ENCODE measurements at regions not wholly inside any gene's neighbourhood (a gene's known extent, or its start where the extent isn't known, plus 50 kb on each side); places are given as distances from the start of the nearest gene placed in this dataset.

DNA sequence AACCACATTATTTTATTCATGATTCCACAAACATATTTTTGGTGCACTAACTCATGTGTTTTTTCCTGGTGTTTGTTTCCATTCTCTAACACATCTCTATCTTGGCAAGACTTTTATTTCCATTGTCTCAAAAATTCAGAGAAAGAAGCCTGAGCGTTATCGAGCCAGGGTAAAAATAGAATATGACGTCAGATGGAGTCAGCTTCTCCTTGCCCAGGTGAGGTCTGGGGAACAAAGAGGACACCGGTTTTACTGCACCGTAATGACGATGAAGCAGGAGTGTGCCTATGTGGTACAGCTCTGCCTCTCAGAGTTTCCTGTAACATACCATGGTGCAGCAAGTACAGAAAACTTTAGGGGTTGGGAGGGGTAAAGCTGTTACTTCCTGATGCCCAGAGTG is 661.6 kb downstream of the PLCL1 start:
- Mint-ChIP-seq H3K27ac (ENCODE audit: unreplicated experiment) (no peak overlapping the region), H3K4me3 (ENCODE audit: unreplicated experiment) (no peak overlapping the region), H3K36me3 (ENCODE audit: unreplicated experiment) (no peaks in the 10 kb centered on the region), H3K4me1 (ENCODE audit: unreplicated experiment) (no peaks in the 10 kb centered on the region), H3K27me3 (ENCODE audit: unreplicated experiment) (no peaks in the 10 kb centered on the region), H3K9me3 (ENCODE audit: unreplicated experiment) (peaks cover 14% of the 10 kb centered on the region)
- DNase-seq (ENCODE audit: extremely low spot score, unreplicated experiment), result no peak
- TF ChIP-seq, protein P1, sequence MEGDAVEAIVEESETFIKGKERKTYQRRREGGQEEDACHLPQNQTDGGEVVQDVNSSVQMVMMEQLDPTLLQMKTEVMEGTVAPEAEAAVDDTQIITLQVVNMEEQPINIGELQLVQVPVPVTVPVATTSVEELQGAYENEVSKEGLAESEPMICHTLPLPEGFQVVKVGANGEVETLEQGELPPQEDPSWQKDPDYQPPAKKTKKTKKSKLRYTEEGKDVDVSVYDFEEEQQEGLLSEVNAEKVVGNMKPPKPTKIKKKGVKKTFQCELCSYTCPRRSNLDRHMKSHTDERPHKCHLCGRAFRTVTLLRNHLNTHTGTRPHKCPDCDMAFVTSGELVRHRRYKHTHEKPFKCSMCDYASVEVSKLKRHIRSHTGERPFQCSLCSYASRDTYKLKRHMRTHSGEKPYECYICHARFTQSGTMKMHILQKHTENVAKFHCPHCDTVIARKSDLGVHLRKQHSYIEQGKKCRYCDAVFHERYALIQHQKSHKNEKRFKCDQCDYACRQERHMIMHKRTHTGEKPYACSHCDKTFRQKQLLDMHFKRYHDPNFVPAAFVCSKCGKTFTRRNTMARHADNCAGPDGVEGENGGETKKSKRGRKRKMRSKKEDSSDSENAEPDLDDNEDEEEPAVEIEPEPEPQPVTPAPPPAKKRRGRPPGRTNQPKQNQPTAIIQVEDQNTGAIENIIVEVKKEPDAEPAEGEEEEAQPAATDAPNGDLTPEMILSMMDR (IDR thresholded peaks at IDR 0.05), result no peak

DNA sequence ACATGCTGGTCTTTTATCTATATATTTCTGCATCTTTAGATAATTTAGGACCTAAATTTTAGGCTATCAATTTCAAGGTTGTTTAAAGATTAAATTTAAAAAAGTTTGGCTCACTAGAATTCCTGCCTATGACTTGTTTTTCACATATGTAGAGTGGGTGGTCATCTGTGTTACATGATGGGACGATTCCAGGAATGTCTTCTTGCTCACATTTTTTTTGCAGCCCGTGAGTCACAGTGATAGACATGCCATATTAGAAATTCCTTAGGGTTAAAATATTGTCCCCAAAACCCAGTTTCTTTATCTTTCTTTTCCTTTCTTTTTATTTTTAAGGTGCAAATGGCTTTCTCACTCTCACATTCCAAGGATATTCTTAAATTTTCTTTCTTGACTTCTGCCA is 652.0 kb downstream of the PLCL1 start:
- TF ChIP-seq, protein P1 (IDR thresholded peaks at IDR 0.05), result no peak
- Mint-ChIP-seq H3K4me1 (ENCODE audit: unreplicated experiment) (no peaks in the 10 kb centered on the region), H3K4me3 (ENCODE audit: unreplicated experiment) (no peak overlapping the region), H3K27ac (ENCODE audit: unreplicated experiment) (no peak overlapping the region), H3K9me3 (ENCODE audit: unreplicated experiment) (peaks cover under 1% of the 10 kb centered on the region), H3K36me3 (ENCODE audit: unreplicated experiment) (no peaks in the 10 kb centered on the region), H3K27me3 (ENCODE audit: unreplicated experiment) (peaks cover 3% of the 10 kb centered on the region)
- DNase-seq (ENCODE audit: extremely low spot score, unreplicated experiment), result no peak

DNA sequence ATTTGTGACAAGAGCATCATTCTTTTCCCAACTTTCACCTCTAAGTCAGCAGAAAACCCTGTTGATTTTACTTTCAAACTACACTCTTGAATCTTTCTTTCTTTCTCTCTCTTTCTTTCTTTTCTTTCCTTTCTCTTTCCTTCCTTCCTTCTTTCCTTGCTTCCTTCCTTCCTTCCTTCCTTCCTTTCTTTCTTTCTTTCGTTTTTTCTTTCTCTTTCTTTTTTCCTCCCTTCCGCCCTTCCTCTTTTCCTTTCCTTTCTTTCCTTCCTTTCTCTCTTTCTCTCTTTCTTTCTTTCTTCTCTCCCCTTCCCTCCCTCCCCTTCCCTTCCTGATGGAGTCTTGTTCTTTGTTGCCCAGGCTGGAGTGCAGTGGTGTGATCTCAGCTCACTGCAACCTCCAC is 649.5 kb downstream of the PLCL1 start:
- no peaks in the 10 kb centered on the region for H3K9me3 Mint-ChIP-seq (ENCODE audit: unreplicated experiment)
- no peak overlapping the region for H3K4me3 Mint-ChIP-seq (ENCODE audit: unreplicated experiment)
- H3K27me3 Mint-ChIP-seq (ENCODE audit: unreplicated experiment), result no peaks in the 10 kb centered on the region
- H3K4me1 Mint-ChIP-seq (ENCODE audit: unreplicated experiment), result no peaks in the 10 kb centered on the region
- H3K36me3 Mint-ChIP-seq (ENCODE audit: unreplicated experiment), result no peaks in the 10 kb centered on the region
- no peak overlapping the region for H3K27ac Mint-ChIP-seq (ENCODE audit: unreplicated experiment)
- DNase-seq (ENCODE audit: extremely low spot score, unreplicated experiment), result no peak
- TF ChIP-seq, protein P1 (IDR thresholded peaks at IDR 0.05), result no peak

DNA sequence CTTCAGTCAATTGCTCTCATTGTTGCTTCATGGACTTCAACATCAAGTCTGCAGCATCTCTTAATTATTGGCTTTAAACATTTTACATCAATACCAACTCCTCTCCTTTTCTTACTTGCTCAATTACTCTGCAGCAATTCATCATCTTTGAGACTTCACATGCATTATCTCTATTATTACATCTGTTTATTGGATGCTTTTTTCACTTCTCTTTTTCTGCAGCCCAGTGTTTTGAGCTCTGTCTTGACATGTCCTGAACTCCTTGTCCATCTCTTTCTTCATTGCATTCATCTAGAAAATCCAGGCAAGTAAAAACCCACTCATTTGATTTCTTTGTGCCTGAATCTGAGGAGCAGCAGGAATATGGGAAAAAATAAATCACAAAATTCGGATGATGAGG is 647.9 kb downstream of the PLCL1 start:
- H3K4me1 Mint-ChIP-seq (ENCODE audit: unreplicated experiment), result no peaks in the 10 kb centered on the region
- no peaks in the 10 kb centered on the region for H3K9me3 Mint-ChIP-seq (ENCODE audit: unreplicated experiment)
- TF ChIP-seq, protein P1 (IDR thresholded peaks at IDR 0.05), result no peak
- H3K27ac Mint-ChIP-seq (ENCODE audit: unreplicated experiment), result no peak overlapping the region
- no peaks in the 10 kb centered on the region for H3K27me3 Mint-ChIP-seq (ENCODE audit: unreplicated experiment)
- no peaks in the 10 kb centered on the region for H3K36me3 Mint-ChIP-seq (ENCODE audit: unreplicated experiment)
- no peak for DNase-seq (ENCODE audit: extremely low spot score, unreplicated experiment)
- H3K4me3 Mint-ChIP-seq (ENCODE audit: unreplicated experiment), result no peak overlapping the region

DNA sequence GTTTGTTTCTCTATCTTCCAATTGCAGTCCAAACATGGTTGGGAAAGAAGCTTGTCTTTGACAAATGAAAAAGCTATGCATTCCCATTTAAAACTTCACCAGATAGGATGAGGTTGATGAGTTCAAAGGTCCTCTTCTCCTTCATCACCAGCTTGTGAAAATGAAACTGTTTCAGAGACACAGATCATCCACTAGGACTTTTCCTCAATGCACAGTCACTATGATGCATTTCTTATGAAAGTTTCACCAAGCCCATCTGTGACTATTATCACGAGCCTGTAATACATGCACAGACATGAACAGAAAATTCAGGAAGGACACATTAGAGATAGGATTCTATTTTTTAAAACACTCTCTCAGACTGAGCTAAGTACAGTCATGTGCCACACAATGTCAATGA is 644.4 kb downstream of the PLCL1 start:
- TF ChIP-seq, protein P1 (IDR thresholded peaks at IDR 0.05), result no peak
- H3K27ac Mint-ChIP-seq (ENCODE audit: unreplicated experiment), result no peak overlapping the region
- DNase-seq (ENCODE audit: extremely low spot score, unreplicated experiment), result no peak
- H3K4me1 Mint-ChIP-seq (ENCODE audit: unreplicated experiment), result no peaks in the 10 kb centered on the region
- H3K36me3 Mint-ChIP-seq (ENCODE audit: unreplicated experiment), result no peaks in the 10 kb centered on the region
- no peaks in the 10 kb centered on the region for H3K9me3 Mint-ChIP-seq (ENCODE audit: unreplicated experiment)
- no peaks in the 10 kb centered on the region for H3K27me3 Mint-ChIP-seq (ENCODE audit: unreplicated experiment)
- no peak overlapping the region for H3K4me3 Mint-ChIP-seq (ENCODE audit: unreplicated experiment)

Measured in osteocyte (in vitro differentiated cells).